ENCODE measurements at regions not wholly inside any gene's neighbourhood (a gene's known extent, or its start where the extent isn't known, plus 50 kb on each side); places are given as distances from the start of the nearest gene placed in this dataset.

DNA sequence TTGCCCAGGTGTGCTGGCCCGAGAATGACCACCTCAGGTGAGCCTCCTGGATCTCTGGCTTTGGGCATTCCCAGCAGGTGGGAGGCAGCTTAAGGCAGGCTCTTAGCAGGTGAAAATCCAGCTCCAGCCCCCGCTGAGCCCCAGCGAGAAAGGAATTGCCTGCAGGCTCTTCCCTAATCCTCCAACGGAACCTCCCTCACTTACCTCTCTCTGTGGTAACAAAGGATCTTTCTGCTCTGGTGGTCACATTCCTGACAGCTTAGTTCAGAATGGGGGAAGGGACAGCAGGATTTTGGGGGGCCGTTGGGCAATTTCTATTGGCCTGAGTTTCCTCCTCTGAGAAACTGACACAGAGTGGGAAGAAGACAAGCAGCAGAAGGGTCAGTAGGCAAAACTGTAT is 116.0 kb upstream of the LHX5 start:
- Histone ChIP-seq H3K4me2 (ENCODE audit: low read depth, low read length) (no peak overlapping the region), H3K9ac (ENCODE audit: low read length) (no peak overlapping the region)

DNA sequence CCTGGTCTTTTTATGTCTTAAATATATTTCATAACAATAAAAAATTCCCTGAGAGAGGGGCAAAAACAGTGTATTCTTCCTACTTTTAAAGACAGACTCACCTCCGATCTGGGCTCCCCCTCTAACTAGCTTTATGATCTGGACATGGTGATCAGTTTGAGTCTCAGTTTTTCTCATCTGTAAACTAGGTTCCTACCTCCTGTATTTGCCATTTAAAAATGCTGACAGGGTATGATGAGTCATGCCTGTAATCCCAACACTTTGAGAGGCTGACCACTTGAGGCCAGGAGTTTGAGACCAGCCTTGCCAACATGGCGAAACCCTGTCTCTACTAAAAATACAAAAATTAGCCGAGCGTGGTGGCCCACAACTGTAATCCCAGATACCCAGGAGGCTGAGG is 114.8 kb upstream of the LHX5 start:
- H3K9me3 ChIP-seq (replicated peaks; ENCODE audit: insufficient read depth, low read length), result no peaks in the 10 kb centered on the region
- no peak overlapping the region for H3K4me2 ChIP-seq (ENCODE audit: low read depth, low read length)
- no peak for DNase-seq

More for the DNA sequence above, 116.0 kb upstream of the LHX5 start:
- H3K4me1 ChIP-seq (ENCODE audit: low read length), result no peaks in the 10 kb centered on the region
- H3K27me3 ChIP-seq (replicated peaks; ENCODE audit: insufficient read depth, low read length), result no peaks in the 10 kb centered on the region
- H3K36me3 ChIP-seq (replicated peaks; ENCODE audit: insufficient read depth, low read length), result no peaks in the 10 kb centered on the region
- no peaks in the 10 kb centered on the region for H3K79me2 ChIP-seq (ENCODE audit: low read length)
- no peak overlapping the region for H3K27ac ChIP-seq (ENCODE audit: low read length)
- no peak for TF ChIP-seq EZH2phosphoT487 (IDR thresholded peaks at IDR 0.05; ENCODE audit: low read length)
- TF ChIP-seq, protein P1, sequence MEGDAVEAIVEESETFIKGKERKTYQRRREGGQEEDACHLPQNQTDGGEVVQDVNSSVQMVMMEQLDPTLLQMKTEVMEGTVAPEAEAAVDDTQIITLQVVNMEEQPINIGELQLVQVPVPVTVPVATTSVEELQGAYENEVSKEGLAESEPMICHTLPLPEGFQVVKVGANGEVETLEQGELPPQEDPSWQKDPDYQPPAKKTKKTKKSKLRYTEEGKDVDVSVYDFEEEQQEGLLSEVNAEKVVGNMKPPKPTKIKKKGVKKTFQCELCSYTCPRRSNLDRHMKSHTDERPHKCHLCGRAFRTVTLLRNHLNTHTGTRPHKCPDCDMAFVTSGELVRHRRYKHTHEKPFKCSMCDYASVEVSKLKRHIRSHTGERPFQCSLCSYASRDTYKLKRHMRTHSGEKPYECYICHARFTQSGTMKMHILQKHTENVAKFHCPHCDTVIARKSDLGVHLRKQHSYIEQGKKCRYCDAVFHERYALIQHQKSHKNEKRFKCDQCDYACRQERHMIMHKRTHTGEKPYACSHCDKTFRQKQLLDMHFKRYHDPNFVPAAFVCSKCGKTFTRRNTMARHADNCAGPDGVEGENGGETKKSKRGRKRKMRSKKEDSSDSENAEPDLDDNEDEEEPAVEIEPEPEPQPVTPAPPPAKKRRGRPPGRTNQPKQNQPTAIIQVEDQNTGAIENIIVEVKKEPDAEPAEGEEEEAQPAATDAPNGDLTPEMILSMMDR (IDR thresholded peaks at IDR 0.05; ENCODE audit: low read length), result no peak
- H3K9me2 ChIP-seq (replicated peaks; ENCODE audit: insufficient read depth, low read length), result no peaks in the 10 kb centered on the region
- H2AFZ ChIP-seq (ENCODE audit: low read length), result no peak overlapping the region
- no peak for DNase-seq
- H3K4me3 ChIP-seq (ENCODE audit: low read length), result no peak overlapping the region
- no peaks in the 10 kb centered on the region for H4K20me1 ChIP-seq (ENCODE audit: insufficient read depth, low read length)
- H3F3A ChIP-seq (ENCODE audit: insufficient read depth, low read length), result no peaks in the 10 kb centered on the region
- no peaks in the 10 kb centered on the region for H3K9me3 ChIP-seq (replicated peaks; ENCODE audit: insufficient read depth, low read length)

DNA sequence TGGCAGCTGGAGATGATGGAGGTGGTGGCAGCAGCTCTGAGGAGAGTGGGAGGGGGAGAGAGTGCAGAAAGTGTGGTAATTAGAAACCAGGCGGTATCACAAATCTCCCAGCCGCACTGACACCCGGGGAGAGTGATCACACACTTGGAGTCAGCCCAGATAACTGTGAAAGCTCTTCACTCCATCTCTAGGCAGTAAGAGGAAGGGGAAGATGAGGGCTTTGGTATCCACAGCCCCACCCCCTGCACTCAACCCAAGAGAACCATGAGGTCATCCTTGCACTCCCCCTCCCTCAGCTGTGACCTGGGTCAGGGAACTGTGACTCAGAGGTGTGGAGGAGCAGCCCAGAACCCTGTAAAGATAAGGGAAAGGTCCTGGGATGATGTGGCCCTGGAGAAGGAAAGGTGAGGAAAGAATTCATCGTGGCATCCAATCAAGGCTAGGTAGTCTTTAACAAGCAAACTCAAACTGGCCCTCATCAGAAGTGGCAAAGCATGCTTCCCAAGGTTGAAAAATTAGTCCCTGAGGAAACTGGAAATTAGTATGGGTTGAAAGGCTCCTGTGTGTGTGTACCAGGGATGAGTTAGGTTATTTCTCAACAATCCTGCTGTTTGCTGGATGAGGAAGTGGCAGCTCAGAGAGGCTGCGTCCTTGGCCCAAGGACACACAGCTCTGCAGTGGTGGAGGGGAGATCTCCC is 111.0 kb upstream of the LHX5 start:
- Histone ChIP-seq H3K9me3 (replicated peaks; ENCODE audit: insufficient read depth, low read length) (no peaks in the 10 kb centered on the region), H3K9ac (ENCODE audit: low read length) (no peak overlapping the region), H3K9me2 (replicated peaks; ENCODE audit: insufficient read depth, low read length) (no peaks in the 10 kb centered on the region), H3K79me2 (ENCODE audit: low read length) (no peaks in the 10 kb centered on the region), H2AFZ (ENCODE audit: low read length) (no peak overlapping the region), H4K20me1 (ENCODE audit: insufficient read depth, low read length) (no peaks in the 10 kb centered on the region), H3K36me3 (replicated peaks; ENCODE audit: insufficient read depth, low read length) (no peaks in the 10 kb centered on the region), H3K4me2 (ENCODE audit: low read depth, low read length) (no peak overlapping the region), H3K27ac (ENCODE audit: low read length) (no peak overlapping the region), H3F3A (ENCODE audit: insufficient read depth, low read length) (no peaks in the 10 kb centered on the region), H3K4me3 (ENCODE audit: low read length) (no peak overlapping the region), H3K4me1 (ENCODE audit: low read length) (peaks cover 9% of the 10 kb centered on the region; the same call in 1 of the 2 replicates), H3K27me3 (replicated peaks; ENCODE audit: insufficient read depth, low read length) (no peaks in the 10 kb centered on the region)
- TF ChIP-seq EZH2phosphoT487 (IDR thresholded peaks at IDR 0.05; ENCODE audit: low read length) (no peak), EZH2 (optimal IDR thresholded peaks at IDR 0.05; ENCODE audit: low read depth, low read length) (no peak)
- no peak for DNase-seq

More for the DNA sequence above, 114.8 kb upstream of the LHX5 start:
- H3K4me1 ChIP-seq (ENCODE audit: low read length), result no peaks in the 10 kb centered on the region
- no peak overlapping the region for H2AFZ ChIP-seq (ENCODE audit: low read length)
- no peak overlapping the region for H3K4me3 ChIP-seq (ENCODE audit: low read length)
- TF ChIP-seq EZH2 (optimal IDR thresholded peaks at IDR 0.05; ENCODE audit: low read depth, low read length) (no peak), EZH2phosphoT487 (IDR thresholded peaks at IDR 0.05; ENCODE audit: low read length) (no peak)
- TF ChIP-seq, protein P1 (IDR thresholded peaks at IDR 0.05; ENCODE audit: low read length), result no peak
- H3K27me3 ChIP-seq (replicated peaks; ENCODE audit: insufficient read depth, low read length), result no peaks in the 10 kb centered on the region
- no peak overlapping the region for H3K9ac ChIP-seq (ENCODE audit: low read length)
- H4K20me1 ChIP-seq (ENCODE audit: insufficient read depth, low read length), result no peaks in the 10 kb centered on the region
- no peak overlapping the region for H3K27ac ChIP-seq (ENCODE audit: low read length)
- H3F3A ChIP-seq (ENCODE audit: insufficient read depth, low read length), result no peaks in the 10 kb centered on the region
- no peaks in the 10 kb centered on the region for H3K36me3 ChIP-seq (replicated peaks; ENCODE audit: insufficient read depth, low read length)
- no peaks in the 10 kb centered on the region for H3K79me2 ChIP-seq (ENCODE audit: low read length)
- H3K9me2 ChIP-seq (replicated peaks; ENCODE audit: insufficient read depth, low read length), result no peaks in the 10 kb centered on the region

DNA sequence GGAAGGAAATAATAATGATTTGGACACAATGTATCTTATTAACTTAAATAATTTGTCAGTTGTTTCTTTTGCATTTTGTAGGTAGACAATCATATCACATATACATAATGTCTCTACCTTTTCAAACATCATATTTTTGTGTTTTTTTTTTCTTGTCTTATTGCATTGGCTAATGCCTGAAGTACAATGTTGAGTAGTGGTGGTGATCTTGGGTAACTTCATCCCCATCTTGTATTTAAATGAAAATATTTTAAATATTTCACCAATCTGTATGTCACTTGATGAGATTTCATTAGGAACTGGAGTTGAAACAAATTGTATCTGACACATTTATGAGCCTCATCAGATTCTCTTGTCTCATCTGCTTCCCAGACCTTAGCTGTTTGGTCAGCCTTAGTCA is 109.7 kb upstream of the LHX5 start:
- H3K36me3 ChIP-seq (replicated peaks; ENCODE audit: insufficient read depth, low read length), result no peaks in the 10 kb centered on the region
- no peaks in the 10 kb centered on the region for H3K9me3 ChIP-seq (replicated peaks; ENCODE audit: insufficient read depth, low read length)
- H3K27me3 ChIP-seq (replicated peaks; ENCODE audit: insufficient read depth, low read length), result no peaks in the 10 kb centered on the region
- no peaks in the 10 kb centered on the region for H3K9me2 ChIP-seq (replicated peaks; ENCODE audit: insufficient read depth, low read length)
- H3K9ac ChIP-seq (ENCODE audit: low read length), result no peak overlapping the region
- no peaks in the 10 kb centered on the region for H3K79me2 ChIP-seq (ENCODE audit: low read length)
- no peaks in the 10 kb centered on the region for H3F3A ChIP-seq (ENCODE audit: insufficient read depth, low read length)
- H4K20me1 ChIP-seq (ENCODE audit: insufficient read depth, low read length), result no peaks in the 10 kb centered on the region
- no peak overlapping the region for H3K27ac ChIP-seq (ENCODE audit: low read length)
- no peak for TF ChIP-seq EZH2phosphoT487 (IDR thresholded peaks at IDR 0.05; ENCODE audit: low read length)
- TF ChIP-seq, protein P1 (IDR thresholded peaks at IDR 0.05; ENCODE audit: low read length), result no peak
- no peak for TF ChIP-seq EZH2 (optimal IDR thresholded peaks at IDR 0.05; ENCODE audit: low read depth, low read length)
- H3K4me3 ChIP-seq (ENCODE audit: low read length), result no peak overlapping the region
- H2AFZ ChIP-seq (ENCODE audit: low read length), result no peak overlapping the region
- no peak overlapping the region for H3K4me2 ChIP-seq (ENCODE audit: low read depth, low read length)
- no peak for DNase-seq
- peaks cover 14% of the 10 kb centered on the region; the same call in 1 of the 2 replicates for H3K4me1 ChIP-seq (ENCODE audit: low read length)
